ENCODE measurements at regions not wholly inside any gene's neighbourhood (a gene's known extent, or its start where the extent isn't known, plus 50 kb on each side); places are given as distances from the start of the nearest gene placed in this dataset.

DNA sequence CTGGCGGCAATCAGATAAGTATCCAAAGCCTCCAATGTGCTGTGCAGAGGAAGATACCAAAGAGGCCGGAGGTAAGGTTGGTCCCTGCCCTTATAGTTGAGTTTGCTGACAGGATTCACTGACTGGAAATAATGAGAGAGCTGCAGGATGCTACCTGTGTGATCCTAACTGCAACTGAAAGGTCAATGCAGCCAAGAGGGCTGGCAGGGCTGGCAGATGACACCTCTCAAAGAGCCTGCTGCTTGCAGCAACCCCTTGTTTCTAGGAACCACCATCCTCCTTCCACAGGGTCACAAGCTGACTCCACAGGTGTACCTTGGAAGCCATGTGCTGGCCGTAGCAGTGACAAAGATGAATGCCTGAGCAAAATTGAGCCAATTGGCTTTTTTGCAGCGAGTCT, 348.1 kb downstream of the DDX10 start (continued):
- TF ChIP-seq KDM1A (IDR thresholded peaks at IDR 0.05; ENCODE audit: borderline replicate concordance, low read length) (no peak), BACH1 (IDR thresholded peaks at IDR 0.05; ENCODE audit: low read length) (no peak), CBX5 (IDR thresholded peaks at IDR 0.05; ENCODE audit: low read depth, low read length) (no peak), RBBP5 (IDR thresholded peaks at IDR 0.05; ENCODE audit: borderline replicate concordance, low read depth, low read length) (no peak), CREB1 (IDR thresholded peaks at IDR 0.05) (no peak), SIX5 (IDR thresholded peaks at IDR 0.05; ENCODE audit: low read depth, low read length) (no peak)
